ENCODE measurements at regions not wholly inside any gene's neighbourhood (a gene's known extent, or its start where the extent isn't known, plus 50 kb on each side); places are given as distances from the start of the nearest gene placed in this dataset.

GRCh38 chr2:23299476-23300195, 85.3 kb upstream of the KLHL29 start:
- H3K27ac Mint-ChIP-seq = no peak overlapping the region
- no peaks in the 10 kb centered on the region for H3K4me1 Mint-ChIP-seq
- ATAC-seq (no peak), DNase-seq (no peak)
- H3K9me3 Mint-ChIP-seq (ENCODE audit: low read depth) = peaks cover 2% of the 10 kb centered on the region
- H3K36me3 Mint-ChIP-seq = no peaks in the 10 kb centered on the region
- CTCF ChIA-PET = no interaction called here
- peaks cover 11% of the 10 kb centered on the region for H3K27me3 Mint-ChIP-seq
- H3K4me3 Mint-ChIP-seq = no peak overlapping the region

DNA sequence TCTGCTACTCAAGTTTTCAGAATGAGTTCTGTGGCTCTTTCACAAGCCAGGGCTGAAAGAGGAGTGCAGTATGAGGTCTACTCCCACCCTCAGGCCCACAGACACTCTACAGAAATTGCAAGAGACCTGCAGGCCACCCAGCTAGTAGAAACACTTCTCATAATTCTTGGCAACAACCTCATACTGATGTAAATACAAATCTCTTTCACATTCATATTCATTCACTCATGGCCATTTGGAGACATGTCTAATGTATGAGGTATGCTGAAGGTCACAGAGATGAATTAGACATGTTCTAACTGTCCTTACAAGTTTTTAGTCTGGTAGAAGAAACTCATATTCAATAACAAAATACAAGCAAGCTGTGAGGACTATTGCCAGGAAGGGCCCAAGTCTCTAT, 83.8 kb upstream of the KLHL29 start:
- Mint-ChIP-seq H3K27me3 (peaks cover 9% of the 10 kb centered on the region), H3K4me1 (no peaks in the 10 kb centered on the region), H3K36me3 (no peaks in the 10 kb centered on the region), H3K4me3 (no peak overlapping the region), H3K9me3 (ENCODE audit: low read depth) (peaks cover 2% of the 10 kb centered on the region), H3K27ac (no peak overlapping the region)
- DNase-seq (no peak), ATAC-seq (no peak)
- CTCF ChIA-PET = interaction anchor here (0.8 kb wide), 1 partner anchor 40 kb away, joined by 3 read pairs; no protein-coding TSS in a partner anchor

GRCh38 chr2:23302591-23302990, 82.4 kb upstream of the KLHL29 start:
- no peak overlapping the region for H3K27ac Mint-ChIP-seq
- peaks cover 2% of the 10 kb centered on the region for H3K9me3 Mint-ChIP-seq (ENCODE audit: low read depth)
- H3K4me1 Mint-ChIP-seq = no peaks in the 10 kb centered on the region
- ATAC-seq = no peak
- no peaks in the 10 kb centered on the region for H3K36me3 Mint-ChIP-seq
- no peak for DNase-seq
- no peak overlapping the region for H3K4me3 Mint-ChIP-seq
- H3K27me3 Mint-ChIP-seq = peaks cover 9% of the 10 kb centered on the region
- CTCF ChIA-PET = no interaction called here

- no peak overlapping the region for H3K4me3 Mint-ChIP-seq
- no peaks in the 10 kb centered on the region for H3K4me1 Mint-ChIP-seq
Measured at GRCh38 chr2:23306401-23306800, 78.6 kb upstream of the KLHL29 start.

DNA sequence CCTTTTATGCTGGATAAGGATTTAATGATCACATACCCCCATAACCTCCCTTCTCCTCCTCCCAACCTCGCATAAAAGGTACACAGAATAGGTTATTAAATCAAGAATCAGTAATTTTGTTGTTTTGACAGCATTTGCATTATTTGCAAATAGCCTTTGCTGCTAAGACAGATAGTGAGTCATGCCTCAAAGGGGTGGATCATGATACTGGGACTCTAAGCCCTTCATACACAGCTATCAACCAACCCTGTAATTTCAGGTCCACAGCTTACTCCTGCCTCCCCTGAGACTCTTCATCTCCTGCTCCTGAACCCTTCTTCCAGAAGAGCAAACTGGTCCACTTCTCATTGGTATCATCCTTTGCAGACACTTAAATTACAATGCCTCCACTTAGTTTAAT, 73.8 kb upstream of the KLHL29 start:
- CTCF ChIA-PET = no interaction called here
- H3K36me3 Mint-ChIP-seq = no peaks in the 10 kb centered on the region

More at GRCh38 chr2:23306401-23306800, 78.6 kb upstream of the KLHL29 start:
- CTCF ChIA-PET = no interaction called here
- no peak for DNase-seq
- Mint-ChIP-seq H3K36me3 (no peaks in the 10 kb centered on the region), H3K27me3 (peaks cover 9% of the 10 kb centered on the region), H3K27ac (no peak overlapping the region), H3K9me3 (ENCODE audit: low read depth) (peaks cover 2% of the 10 kb centered on the region)
- ATAC-seq = no peak

DNA sequence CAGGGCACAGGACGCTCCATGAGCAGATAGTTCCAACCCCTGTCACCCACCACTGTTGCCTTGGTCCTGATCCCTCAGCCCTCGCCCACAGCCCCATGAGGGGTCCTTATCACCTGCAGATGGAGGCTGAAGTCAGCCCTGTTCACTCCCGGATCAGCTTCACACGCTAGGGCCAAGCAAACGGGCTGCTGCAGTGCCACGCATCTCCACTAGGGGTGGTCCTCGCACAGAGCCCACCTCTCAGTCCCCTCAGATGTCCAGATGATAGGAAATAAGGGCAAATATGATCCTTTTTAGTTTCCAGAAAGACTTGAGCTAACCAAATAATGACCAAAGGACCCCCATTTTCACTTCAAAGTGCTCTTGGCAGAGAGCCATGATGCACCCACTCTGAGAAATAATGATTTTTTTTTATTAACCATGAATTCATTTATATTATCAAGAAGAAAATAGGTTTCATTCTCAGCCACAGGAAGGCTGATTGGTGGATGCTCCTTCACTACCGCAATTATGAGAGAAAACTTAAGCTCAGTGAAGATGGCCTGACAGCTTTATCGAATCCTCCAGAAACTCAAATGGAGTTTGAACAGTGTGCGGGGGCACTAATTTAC, 71.9 kb upstream of the KLHL29 start:
- H3K27ac Mint-ChIP-seq = no peak overlapping the region
- H3K9me3 Mint-ChIP-seq (ENCODE audit: low read depth) = no peaks in the 10 kb centered on the region
- no peaks in the 10 kb centered on the region for H3K4me1 Mint-ChIP-seq
- peaks cover 8% of the 10 kb centered on the region for H3K27me3 Mint-ChIP-seq
- ATAC-seq (no peak), DNase-seq (no peak)
- no peak overlapping the region for H3K4me3 Mint-ChIP-seq
- no peaks in the 10 kb centered on the region for H3K36me3 Mint-ChIP-seq
- CTCF ChIA-PET = no interaction called here

More for the DNA sequence above, 73.8 kb upstream of the KLHL29 start:
- Mint-ChIP-seq H3K27ac (no peak overlapping the region), H3K4me1 (no peaks in the 10 kb centered on the region), H3K9me3 (ENCODE audit: low read depth) (no peaks in the 10 kb centered on the region), H3K4me3 (no peak overlapping the region), H3K27me3 (peaks cover 8% of the 10 kb centered on the region)
- ATAC-seq = no peak
- no peak for DNase-seq

DNA sequence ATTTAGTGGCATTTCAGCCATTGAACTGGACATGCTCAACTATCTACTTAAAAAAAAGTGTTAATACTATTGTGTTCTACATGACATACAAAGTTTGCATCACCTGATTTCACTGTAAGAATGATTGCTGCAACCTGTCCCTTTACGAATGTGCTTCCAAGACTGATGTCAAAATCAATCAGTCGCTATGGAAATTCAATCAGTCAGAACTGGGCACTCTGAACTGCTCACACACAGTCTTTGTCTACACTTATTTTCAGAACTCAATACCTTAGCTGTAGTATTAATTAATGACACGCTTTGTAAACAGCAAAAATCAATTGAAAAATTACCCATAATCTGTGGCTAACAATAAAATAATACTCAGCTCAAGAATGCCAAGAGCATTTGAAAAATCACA, 70.3 kb upstream of the KLHL29 start:
- CTCF ChIA-PET = no interaction called here
- peaks cover 12% of the 10 kb centered on the region for H3K27me3 Mint-ChIP-seq
- H3K9me3 Mint-ChIP-seq (ENCODE audit: low read depth) = no peaks in the 10 kb centered on the region
- DNase-seq (no peak), ATAC-seq (no peak)
- H3K4me3 Mint-ChIP-seq = no peak overlapping the region
- H3K27ac Mint-ChIP-seq = no peak overlapping the region
- H3K36me3 Mint-ChIP-seq = no peaks in the 10 kb centered on the region
- H3K4me1 Mint-ChIP-seq = no peaks in the 10 kb centered on the region

- DNase-seq = no peak
- no peak overlapping the region for H3K4me3 Mint-ChIP-seq
- no peak overlapping the region for H3K27ac Mint-ChIP-seq
- CTCF ChIA-PET = no interaction called here
- H3K36me3 Mint-ChIP-seq = no peaks in the 10 kb centered on the region
- H3K9me3 Mint-ChIP-seq (ENCODE audit: low read depth) = no peaks in the 10 kb centered on the region
- no peaks in the 10 kb centered on the region for H3K4me1 Mint-ChIP-seq
- ATAC-seq = no peak
- H3K27me3 Mint-ChIP-seq = peaks cover 4% of the 10 kb centered on the region
Measured at GRCh38 chr2:23320058-23320457, 64.9 kb upstream of the KLHL29 start.

- Mint-ChIP-seq H3K36me3 (no peaks in the 10 kb centered on the region), H3K27me3 (peaks cover 4% of the 10 kb centered on the region), H3K9me3 (ENCODE audit: low read depth) (no peaks in the 10 kb centered on the region), H3K4me3 (no peak overlapping the region), H3K27ac (no peak overlapping the region), H3K4me1 (no peaks in the 10 kb centered on the region)
- ATAC-seq (no peak), DNase-seq (no peak)
- CTCF ChIA-PET = no interaction called here
Measured at GRCh38 chr2:23321751-23322150, 63.2 kb upstream of the KLHL29 start.

DNA sequence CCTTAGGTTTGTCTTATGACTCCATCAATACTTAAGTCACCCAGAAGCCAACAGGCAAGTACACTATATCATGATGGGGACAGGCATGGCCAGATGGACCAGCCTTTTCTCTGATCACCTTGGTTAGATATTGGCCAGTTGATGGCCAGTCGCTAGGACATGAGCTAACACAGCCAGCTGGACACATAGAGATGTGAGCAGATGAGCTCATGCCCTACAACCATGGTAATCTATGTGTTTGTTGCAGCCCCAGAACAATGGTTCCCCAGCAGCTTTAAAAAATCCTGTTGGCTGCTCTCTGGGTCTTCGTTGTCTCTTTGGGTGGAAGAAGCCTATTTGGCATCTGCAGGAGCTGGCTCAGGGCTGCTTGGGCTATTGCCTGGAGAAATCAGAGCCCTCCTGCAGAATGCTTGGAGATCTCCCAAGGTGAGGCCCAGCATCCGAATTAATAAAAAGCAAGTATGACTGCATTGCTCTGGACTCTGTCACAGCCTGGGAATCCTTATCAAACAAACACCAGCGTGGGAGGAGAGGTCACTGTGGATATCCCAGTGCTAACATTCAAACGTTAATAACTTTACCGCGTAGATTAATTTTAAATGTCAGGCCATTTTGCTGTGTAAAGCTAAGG, 62.3 kb upstream of the KLHL29 start:
- Mint-ChIP-seq H3K27me3 (peaks cover 4% of the 10 kb centered on the region), H3K4me3 (no peak overlapping the region), H3K27ac (no peak overlapping the region), H3K4me1 (no peaks in the 10 kb centered on the region), H3K36me3 (no peaks in the 10 kb centered on the region), H3K9me3 (ENCODE audit: low read depth) (no peaks in the 10 kb centered on the region)
- DNase-seq (no peak), ATAC-seq (no peak)
- CTCF ChIA-PET = no interaction called here

DNA sequence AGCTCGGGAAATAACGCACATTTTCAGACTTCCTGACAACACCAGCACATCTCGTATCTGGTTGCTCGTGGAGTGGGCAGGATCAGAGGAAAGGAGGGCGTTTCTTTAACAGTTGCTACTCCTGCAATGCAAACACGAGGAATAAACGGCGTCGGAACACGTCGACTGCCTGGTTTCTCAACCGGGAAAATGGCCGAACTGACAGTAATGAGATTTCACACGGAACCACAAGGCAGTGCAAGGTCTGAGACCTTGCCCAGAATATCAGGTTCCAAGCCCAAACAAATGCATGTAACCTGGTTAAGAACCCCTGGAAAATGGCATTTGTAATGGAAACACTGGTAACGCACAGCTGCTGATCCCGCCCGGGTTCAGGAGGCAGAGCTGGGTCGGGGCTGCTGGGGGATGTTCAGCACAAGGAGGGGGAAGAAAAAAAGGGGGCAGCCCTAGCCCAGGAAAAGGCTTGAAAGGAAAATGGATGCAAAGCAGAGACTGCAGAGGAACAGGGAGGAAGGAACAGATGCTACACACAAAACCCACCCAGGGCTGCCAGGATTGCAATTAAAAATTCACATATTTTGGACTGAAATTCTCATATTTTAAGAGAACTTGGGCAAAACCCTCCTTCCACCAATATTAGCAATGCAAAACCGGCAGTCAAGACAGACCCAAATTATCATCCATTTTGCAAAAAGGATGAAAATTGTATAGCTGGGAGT, 61.6 kb upstream of the KLHL29 start:
- H3K27me3 Mint-ChIP-seq = peaks cover 4% of the 10 kb centered on the region
- no peak overlapping the region for H3K4me3 Mint-ChIP-seq
- H3K36me3 Mint-ChIP-seq = no peaks in the 10 kb centered on the region
- ATAC-seq (no peak), DNase-seq (no peak)
- CTCF ChIA-PET = no interaction called here
- no peaks in the 10 kb centered on the region for H3K4me1 Mint-ChIP-seq
- no peaks in the 10 kb centered on the region for H3K9me3 Mint-ChIP-seq (ENCODE audit: low read depth)
- no peak overlapping the region for H3K27ac Mint-ChIP-seq

DNA sequence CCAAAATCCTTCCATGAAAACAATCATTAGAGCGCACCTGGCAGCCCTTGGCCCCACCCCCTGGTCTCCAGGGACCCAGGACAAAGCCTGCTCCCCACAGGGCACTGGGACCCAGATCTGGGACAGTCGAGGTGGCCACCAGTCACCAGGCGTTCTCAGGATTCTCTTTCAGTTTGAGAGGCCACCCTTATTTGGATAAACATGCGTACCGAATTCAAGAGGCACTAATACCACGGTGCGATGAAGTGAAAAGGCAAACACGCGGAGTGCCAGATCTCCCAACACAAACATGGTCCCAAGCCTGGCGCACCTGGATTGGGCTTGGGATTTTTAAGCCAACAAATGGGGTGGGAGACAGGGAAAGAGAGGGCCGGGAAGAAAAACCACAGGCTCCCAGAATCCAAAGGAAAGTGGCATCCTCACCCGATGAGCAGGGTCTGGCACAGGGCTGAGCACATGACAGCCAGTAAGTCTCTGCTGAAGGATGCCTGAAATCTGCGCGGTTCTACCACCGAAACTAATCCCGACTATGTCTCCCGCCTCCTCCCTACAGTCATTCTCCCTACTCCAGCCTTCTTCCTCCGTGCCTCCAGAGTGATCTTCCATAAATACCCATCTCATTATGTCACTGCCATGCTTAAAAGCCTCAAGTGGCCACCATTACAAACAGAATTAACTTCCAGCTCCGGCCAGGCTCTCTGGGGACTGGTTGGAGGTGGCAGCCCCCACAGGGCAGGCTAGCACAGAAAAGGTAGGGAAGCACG, 60.9 kb upstream of the KLHL29 start:
- H3K27ac Mint-ChIP-seq = no peak overlapping the region
- H3K27me3 Mint-ChIP-seq = peaks cover under 1% of the 10 kb centered on the region
- H3K4me3 Mint-ChIP-seq = no peak overlapping the region
- ATAC-seq (no peak), DNase-seq (no peak)
- no peaks in the 10 kb centered on the region for H3K4me1 Mint-ChIP-seq
- CTCF ChIA-PET = no interaction called here
- H3K36me3 Mint-ChIP-seq = no peaks in the 10 kb centered on the region
- H3K9me3 Mint-ChIP-seq (ENCODE audit: low read depth) = no peaks in the 10 kb centered on the region

DNA sequence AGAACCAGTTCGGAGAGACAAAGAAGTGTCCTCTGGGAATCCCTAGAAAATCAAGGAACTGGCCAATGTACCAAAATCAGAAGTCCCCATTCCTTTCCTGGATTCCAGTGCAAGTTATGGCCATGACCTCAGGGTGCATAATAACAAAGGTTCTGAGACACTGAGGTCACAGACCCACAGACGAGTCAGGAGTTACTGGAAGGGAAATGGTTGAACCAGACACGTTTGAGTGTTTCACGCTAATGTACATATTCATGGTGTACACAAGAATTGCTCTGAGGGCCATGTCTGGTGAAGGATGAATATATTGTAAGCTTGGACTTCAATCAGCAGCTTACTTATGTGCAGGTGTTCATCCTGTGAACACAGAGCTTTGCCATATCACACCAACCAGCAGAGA, 58.6 kb upstream of the KLHL29 start:
- CTCF ChIA-PET = no interaction called here
- Mint-ChIP-seq H3K9me3 (ENCODE audit: low read depth) (no peaks in the 10 kb centered on the region), H3K4me3 (no peak overlapping the region), H3K27ac (no peak overlapping the region), H3K4me1 (no peaks in the 10 kb centered on the region), H3K27me3 (peaks cover 3% of the 10 kb centered on the region), H3K36me3 (no peaks in the 10 kb centered on the region)
- no peak for DNase-seq
- ATAC-seq = no peak

Measured in activated CD8-positive, alpha-beta memory T cell treated with anti-CD3 and anti-CD28 coated beads, Interleukin-2, amount 10 ng/mL, durations not matched to agents 7 days and 5 days (primary cell).